ENCODE measurements at regions not wholly inside any gene's neighbourhood (a gene's known extent, or its start where the extent isn't known, plus 50 kb on each side); places are given as distances from the start of the nearest gene placed in this dataset.

DNA sequence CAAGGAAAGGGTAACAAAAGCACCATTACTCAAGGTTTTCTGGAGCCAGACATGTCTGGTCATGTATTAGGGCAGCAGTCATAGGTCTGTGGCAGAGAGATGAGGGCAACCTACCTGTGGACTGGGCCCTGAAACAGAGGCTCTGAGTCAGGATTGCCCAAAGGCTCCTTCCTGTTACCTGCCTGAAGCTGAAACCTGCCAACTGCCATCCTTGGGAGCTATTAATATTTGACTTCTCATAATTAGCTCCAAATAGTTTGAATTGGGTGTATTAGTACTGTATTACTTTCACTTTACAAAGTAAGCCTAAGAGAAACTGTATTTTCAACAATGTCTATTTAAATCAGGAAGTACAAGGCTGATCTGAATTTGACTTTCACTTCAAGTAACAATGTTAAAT, 72.0 kb upstream of the TBX18 start:
- TF ChIP-seq, protein P1, sequence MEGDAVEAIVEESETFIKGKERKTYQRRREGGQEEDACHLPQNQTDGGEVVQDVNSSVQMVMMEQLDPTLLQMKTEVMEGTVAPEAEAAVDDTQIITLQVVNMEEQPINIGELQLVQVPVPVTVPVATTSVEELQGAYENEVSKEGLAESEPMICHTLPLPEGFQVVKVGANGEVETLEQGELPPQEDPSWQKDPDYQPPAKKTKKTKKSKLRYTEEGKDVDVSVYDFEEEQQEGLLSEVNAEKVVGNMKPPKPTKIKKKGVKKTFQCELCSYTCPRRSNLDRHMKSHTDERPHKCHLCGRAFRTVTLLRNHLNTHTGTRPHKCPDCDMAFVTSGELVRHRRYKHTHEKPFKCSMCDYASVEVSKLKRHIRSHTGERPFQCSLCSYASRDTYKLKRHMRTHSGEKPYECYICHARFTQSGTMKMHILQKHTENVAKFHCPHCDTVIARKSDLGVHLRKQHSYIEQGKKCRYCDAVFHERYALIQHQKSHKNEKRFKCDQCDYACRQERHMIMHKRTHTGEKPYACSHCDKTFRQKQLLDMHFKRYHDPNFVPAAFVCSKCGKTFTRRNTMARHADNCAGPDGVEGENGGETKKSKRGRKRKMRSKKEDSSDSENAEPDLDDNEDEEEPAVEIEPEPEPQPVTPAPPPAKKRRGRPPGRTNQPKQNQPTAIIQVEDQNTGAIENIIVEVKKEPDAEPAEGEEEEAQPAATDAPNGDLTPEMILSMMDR (IDR thresholded peaks at IDR 0.05): no peak
- TF ChIP-seq POLR2A (IDR thresholded peaks at IDR 0.05): no peak
